CD8-positive, alpha-beta memory T cell (primary cell): ENCODE measurements at regions not wholly inside any gene's neighbourhood (a gene's known extent, or its start where the extent isn't known, plus 50 kb on each side); places are given as distances from the start of the nearest gene placed in this dataset.

Experiments
- CTCF ChIA-PET: fragments of 350-600 bp; sonication (Branson Sonifier 250); formaldehyde crosslinking; loops from one replicate; lab custom pipeline; 2021; ENCODE audit warnings: antibody characterized with exemption; lab: Charles Lee
- POLR2A ChIA-PET: fragments of 350-600 bp; sonication (Branson Sonifier 250); formaldehyde crosslinking; loops from one replicate; lab custom pipeline; 2021; ENCODE audit warnings: antibody characterized with exemption; lab: Charles Lee
- DNase-seq, 5 donors: peaks; one replicate each; pipeline versions ENCODE4 v3.0.0 to v3.0.0-alpha.2; 2020 to 2022; ENCODE audit warnings: mixed read lengths in 1 of 5
- H3K27ac ChIP-seq: one replicate; pipeline ENCODE4 v1.7.0; 2013; ENCODE audit warnings: low read depth, mild to moderate bottlenecking, low read length, moderate library complexity
- H3K27me3 ChIP-seq: 2 replicates; pipeline ENCODE4 v1.7.0; 2013; ENCODE audit warnings: low read length, mild to moderate bottlenecking; ENCODE audit not compliant: insufficient read depth, poor library complexity, severe bottlenecking
- H3K36me3 ChIP-seq: 2 replicates; pipeline ENCODE4 v1.7.0; 2013; ENCODE audit warnings: mild to moderate bottlenecking, low read length, moderate library complexity; ENCODE audit not compliant: insufficient read depth
- H3K4me1 ChIP-seq: 2 replicates; pipeline ENCODE4 v1.7.0; 2013; ENCODE audit warnings: mild to moderate bottlenecking, low read length, moderate library complexity; ENCODE audit not compliant: insufficient read depth
- H3K4me3 ChIP-seq: 2 replicates; pipeline ENCODE4 v1.7.0; 2013; ENCODE audit warnings: mild to moderate bottlenecking, low read length
- H3K9me3 ChIP-seq: 2 replicates; pipeline ENCODE4 v1.7.0; 2013; ENCODE audit warnings: mild to moderate bottlenecking, low read length
- H3K27ac Mint-ChIP-seq, 8 donors: one replicate each; pipeline ENCODE4 v1.8.0; 2020 to 2021; ENCODE audit warnings: mixed read lengths in 8 of 8, mild to moderate bottlenecking in 6 of 8, inconsistent platforms in 3 of 8, moderate library complexity in 3 of 8
- H3K27me3 Mint-ChIP-seq, 2 donors: one replicate each; pipeline ENCODE4 v1.8.0; 2020 to 2021; ENCODE audit warnings: mixed read lengths in 2 of 2, mild to moderate bottlenecking in 1 of 2, moderate library complexity in 1 of 2
- H3K36me3 Mint-ChIP-seq, 3 donors: one replicate each; pipeline ENCODE4 v1.8.0; 2020 to 2021; ENCODE audit warnings: mixed read lengths in 3 of 3, inconsistent platforms in 1 of 3, mild to moderate bottlenecking in 1 of 3
- H3K4me1 Mint-ChIP-seq, 3 donors: one replicate each; pipeline ENCODE4 v1.8.0; 2020 to 2021; ENCODE audit warnings: mixed read lengths in 3 of 3, inconsistent platforms in 1 of 3, mild to moderate bottlenecking in 1 of 3
- H3K4me3 Mint-ChIP-seq, 7 donors: one replicate each; pipeline ENCODE4 v1.8.0; 2020 to 2021; ENCODE audit warnings: mixed read lengths in 7 of 7, mild to moderate bottlenecking in 6 of 7, moderate library complexity in 4 of 7, inconsistent platforms in 2 of 7
- H3K9me3 Mint-ChIP-seq, 5 donors: one replicate each; pipeline ENCODE4 v1.8.0; 2020 to 2022; ENCODE audit warnings: mixed read lengths in 5 of 5, mild to moderate bottlenecking in 3 of 5, moderate library complexity in 2 of 5, inconsistent platforms in 1 of 5

DNA sequence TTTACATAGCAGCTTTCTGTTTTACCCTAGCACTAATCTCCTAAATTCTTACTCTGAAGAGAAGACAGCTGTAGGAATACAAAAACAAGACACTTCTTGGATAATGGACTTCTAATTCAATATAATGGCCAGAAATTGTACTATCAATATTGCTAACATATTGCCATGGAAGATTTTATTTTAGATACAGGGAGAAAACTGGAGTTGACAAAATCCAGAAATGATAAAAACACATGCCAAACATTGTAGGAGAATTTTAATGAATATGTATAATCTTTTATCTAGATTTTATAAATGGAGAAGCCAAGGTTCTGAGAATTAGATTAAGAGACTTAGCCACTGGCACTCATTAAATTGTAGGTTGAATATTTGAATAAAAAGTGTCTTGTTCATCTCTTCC lies 1838.8 kb upstream of the LRRTM1 start:
- no peak overlapping the region for H3K27ac Mint-ChIP-seq
- no peak for DNase-seq
- no peaks in the 10 kb centered on the region for H3K4me1 Mint-ChIP-seq
- H3K4me3 ChIP-seq = no peak overlapping the region
- H3K36me3 Mint-ChIP-seq = peaks cover 0 to 2% (median 0%) of the 10 kb centered on the region in 3 donors
- ChIA-PET CTCF (no interaction called here), POLR2A (no interaction called here)
- H3K27ac ChIP-seq = no peak overlapping the region
- H3K36me3 ChIP-seq = no peaks in the 10 kb centered on the region
- H3K9me3 Mint-ChIP-seq = peaks cover 8 to 38% (median 24%) of the 10 kb centered on the region in 5 donors
- H3K4me1 ChIP-seq = no peaks in the 10 kb centered on the region
- no peak overlapping the region for H3K4me3 Mint-ChIP-seq
- no peaks in the 10 kb centered on the region for H3K27me3 Mint-ChIP-seq
- no peaks in the 10 kb centered on the region for H3K9me3 ChIP-seq
- no peaks in the 10 kb centered on the region for H3K27me3 ChIP-seq

DNA sequence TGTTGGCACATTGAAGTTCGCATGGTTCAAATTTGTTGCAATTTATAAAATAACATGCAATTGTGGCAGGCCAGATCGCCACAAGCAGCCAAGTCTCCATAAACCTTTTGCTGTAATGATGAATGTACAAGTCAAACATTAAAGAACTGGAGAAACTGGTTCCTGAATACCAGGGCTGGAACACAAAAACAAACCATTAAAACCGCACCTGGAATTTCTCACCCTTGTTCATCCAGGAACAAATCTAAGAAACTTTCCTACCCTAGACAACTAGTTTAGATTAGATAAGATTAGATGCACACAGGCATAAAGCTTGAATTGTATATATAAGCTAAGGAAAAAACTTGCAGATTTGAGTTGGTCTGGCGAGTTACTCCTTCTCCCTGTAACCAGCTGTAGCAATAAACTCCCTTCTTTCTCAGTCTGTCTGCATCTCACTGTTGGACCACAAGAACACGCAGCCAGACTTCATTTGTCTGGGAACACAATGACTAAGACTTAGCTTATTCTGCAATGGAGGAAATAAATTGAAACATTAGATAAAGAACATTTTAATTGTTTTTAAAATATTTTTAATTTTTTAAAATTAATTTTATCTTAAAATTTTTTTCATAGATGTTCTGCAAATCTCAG lies 1835.5 kb upstream of the LRRTM1 start:
- ChIA-PET POLR2A (no interaction called here), CTCF (no interaction called here)
- Mint-ChIP-seq H3K36me3 (peaks cover 0 to 2% (median 0%) of the 10 kb centered on the region in 3 donors), H3K27me3 (no peaks in the 10 kb centered on the region), H3K27ac (no peak overlapping the region), H3K4me1 (no peaks in the 10 kb centered on the region), H3K9me3 (peaks cover 12 to 37% (median 18%) of the 10 kb centered on the region in 5 donors), H3K4me3 (no peak overlapping the region)
- Histone ChIP-seq H3K4me3 (no peak overlapping the region), H3K27ac (no peak overlapping the region), H3K9me3 (no peaks in the 10 kb centered on the region), H3K27me3 (no peaks in the 10 kb centered on the region), H3K4me1 (no peaks in the 10 kb centered on the region), H3K36me3 (no peaks in the 10 kb centered on the region)
- no peak for DNase-seq

DNA sequence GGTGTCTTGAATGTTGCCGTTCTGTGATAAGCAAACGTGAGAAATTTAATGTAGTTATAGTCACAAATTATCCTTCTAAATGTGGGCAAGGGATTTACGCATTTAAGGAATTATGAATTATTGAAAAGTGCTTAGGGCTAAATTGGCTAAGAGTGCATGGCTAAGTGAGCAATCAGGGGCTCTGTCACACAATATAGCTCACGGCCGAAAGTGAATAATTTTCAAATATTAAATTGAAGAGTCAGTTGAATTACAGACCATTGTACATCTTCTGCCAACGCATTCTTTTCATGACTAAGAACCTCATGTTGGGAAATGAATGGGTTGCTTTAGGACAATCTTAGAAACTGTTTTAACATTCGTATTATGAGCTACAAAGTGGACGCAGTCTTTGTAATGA lies 1832.9 kb upstream of the LRRTM1 start:
- ChIA-PET CTCF (no interaction called here), POLR2A (no interaction called here)
- Mint-ChIP-seq H3K4me3 (no peak overlapping the region), H3K9me3 (peaks cover 12 to 29% (median 14%) of the 10 kb centered on the region in 5 donors), H3K27ac (no peak overlapping the region), H3K4me1 (no peaks in the 10 kb centered on the region), H3K36me3 (no peaks in the 10 kb centered on the region), H3K27me3 (no peaks in the 10 kb centered on the region)
- H3K9me3 ChIP-seq = no peaks in the 10 kb centered on the region
- H3K27me3 ChIP-seq = no peaks in the 10 kb centered on the region
- H3K27ac ChIP-seq = no peak overlapping the region
- DNase-seq = no peak
- H3K4me3 ChIP-seq = no peak overlapping the region
- H3K36me3 ChIP-seq = no peaks in the 10 kb centered on the region
- H3K4me1 ChIP-seq = no peaks in the 10 kb centered on the region

DNA sequence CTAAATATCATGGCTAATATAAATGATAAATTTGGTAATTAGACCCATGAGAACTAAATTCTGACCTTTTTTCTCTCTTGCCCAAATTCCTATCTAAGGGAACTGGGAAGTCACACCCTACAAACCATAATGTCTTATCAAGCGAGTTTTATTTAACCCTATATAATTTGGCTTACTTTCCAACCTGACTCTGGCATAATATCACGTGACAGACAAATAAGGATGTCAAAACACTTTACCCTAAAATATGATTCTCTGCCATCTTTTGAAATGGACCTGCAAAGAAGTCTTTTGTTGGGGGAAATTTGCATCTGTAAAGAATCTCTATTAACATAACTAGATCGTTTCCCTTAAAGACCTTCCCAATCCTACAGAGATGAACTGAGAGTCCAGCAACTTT lies 1823.5 kb upstream of the LRRTM1 start:
- H3K4me3 ChIP-seq = no peak overlapping the region
- no peak overlapping the region for H3K27ac Mint-ChIP-seq
- CTCF ChIA-PET = no interaction called here
- POLR2A ChIA-PET = no interaction called here
- H3K27me3 ChIP-seq = no peaks in the 10 kb centered on the region
- no peaks in the 10 kb centered on the region for H3K4me1 ChIP-seq
- no peaks in the 10 kb centered on the region for H3K36me3 ChIP-seq
- no peak for DNase-seq
- no peaks in the 10 kb centered on the region for H3K4me1 Mint-ChIP-seq
- H3K27ac ChIP-seq = no peak overlapping the region
- H3K36me3 Mint-ChIP-seq = no peaks in the 10 kb centered on the region
- H3K9me3 ChIP-seq = no peaks in the 10 kb centered on the region
- H3K27me3 Mint-ChIP-seq = no peaks in the 10 kb centered on the region
- H3K4me3 Mint-ChIP-seq = no peak overlapping the region
- peaks cover 0 to 43% (median 15%) of the 10 kb centered on the region in 5 donors for H3K9me3 Mint-ChIP-seq

DNA sequence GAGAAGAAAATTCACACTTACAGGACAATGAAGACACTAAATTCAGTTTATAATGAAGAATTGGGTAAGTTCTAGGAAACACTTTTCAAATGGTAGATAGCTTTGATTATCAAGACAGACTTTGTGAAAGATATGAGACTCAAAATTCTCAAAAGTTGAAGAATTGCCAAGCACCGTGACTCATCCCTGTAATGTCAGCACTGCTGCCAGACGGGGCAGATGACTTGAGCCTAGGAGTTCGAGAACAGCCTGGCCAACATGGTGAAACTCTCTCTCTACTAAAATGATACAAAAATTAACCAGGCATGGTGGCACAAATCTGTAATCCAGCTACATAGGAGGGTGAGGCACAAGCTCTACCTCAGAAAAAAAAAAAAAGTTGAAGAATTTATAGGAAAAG lies 1820.1 kb upstream of the LRRTM1 start:
- H3K4me1 ChIP-seq = no peaks in the 10 kb centered on the region
- no peaks in the 10 kb centered on the region for H3K27me3 ChIP-seq
- no peak overlapping the region for H3K27ac Mint-ChIP-seq

DNA sequence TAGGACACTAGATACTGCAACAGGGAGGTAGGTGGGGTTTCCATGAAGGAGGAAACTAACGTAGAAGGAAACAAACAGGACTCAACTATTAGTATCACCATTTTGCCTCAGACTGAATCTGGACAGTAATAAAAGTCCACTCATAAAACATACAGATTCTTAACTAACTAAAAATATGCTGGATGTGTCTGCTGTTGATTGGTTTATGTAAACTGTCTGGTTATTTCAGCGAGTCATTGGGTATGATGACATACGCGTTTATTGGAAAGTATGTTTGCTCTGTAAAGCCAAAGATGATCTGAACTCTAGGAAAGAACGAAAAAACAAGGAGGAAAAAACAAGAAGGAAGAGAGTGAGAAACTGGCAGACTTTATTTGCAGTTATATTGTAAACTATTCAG lies 1816.1 kb upstream of the LRRTM1 start:
- H3K36me3 ChIP-seq = no peaks in the 10 kb centered on the region
- no peak for DNase-seq
- Mint-ChIP-seq H3K9me3 (peaks cover 0 to 48% (median 12%) of the 10 kb centered on the region in 5 donors), H3K4me1 (no peaks in the 10 kb centered on the region), H3K27ac (no peak overlapping the region), H3K36me3 (no peaks in the 10 kb centered on the region), H3K4me3 (no peak overlapping the region), H3K27me3 (peaks cover 0 to 1% of the 10 kb centered on the region in 2 donors)
- no peak overlapping the region for H3K27ac ChIP-seq
- H3K4me3 ChIP-seq = no peak overlapping the region
- no peaks in the 10 kb centered on the region for H3K9me3 ChIP-seq
- CTCF ChIA-PET = no interaction called here
- H3K27me3 ChIP-seq = no peaks in the 10 kb centered on the region
- no peaks in the 10 kb centered on the region for H3K4me1 ChIP-seq
- POLR2A ChIA-PET = no interaction called here

More for the DNA sequence above, 1820.1 kb upstream of the LRRTM1 start:
- no peak for DNase-seq
- H3K9me3 ChIP-seq = no peaks in the 10 kb centered on the region
- POLR2A ChIA-PET = no interaction called here
- no peak overlapping the region for H3K27ac ChIP-seq
- CTCF ChIA-PET = no interaction called here
- Mint-ChIP-seq H3K9me3 (peaks cover 0 to 43% (median 15%) of the 10 kb centered on the region in 5 donors), H3K27me3 (no peaks in the 10 kb centered on the region), H3K4me3 (no peak overlapping the region), H3K36me3 (no peaks in the 10 kb centered on the region), H3K4me1 (no peaks in the 10 kb centered on the region)
- no peak overlapping the region for H3K4me3 ChIP-seq
- no peaks in the 10 kb centered on the region for H3K36me3 ChIP-seq

DNA sequence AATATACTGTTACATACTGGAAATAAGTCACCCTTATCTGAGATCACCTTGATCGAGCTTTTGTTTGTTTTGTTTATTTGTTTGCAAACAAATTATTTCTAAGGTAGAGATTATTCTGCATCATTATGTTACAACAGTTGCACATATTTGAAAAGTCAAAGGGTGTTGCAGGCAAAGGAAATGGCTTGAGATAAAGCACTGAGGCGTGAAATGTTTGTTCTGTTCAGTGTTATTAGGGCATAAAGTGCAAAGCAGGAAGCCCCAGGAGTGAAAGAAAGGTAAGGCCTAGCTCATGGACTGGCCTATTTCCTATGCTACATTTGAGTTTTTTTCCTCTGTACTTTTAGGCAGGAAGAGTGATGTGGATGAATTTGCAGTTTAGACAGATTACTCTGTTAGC lies 1815.6 kb upstream of the LRRTM1 start:
- Mint-ChIP-seq H3K36me3 (no peaks in the 10 kb centered on the region), H3K4me3 (no peak overlapping the region), H3K27ac (no peak overlapping the region), H3K9me3 (peaks cover 0 to 44% (median 11%) of the 10 kb centered on the region in 5 donors), H3K27me3 (peaks cover 0 to 1% of the 10 kb centered on the region in 2 donors), H3K4me1 (no peaks in the 10 kb centered on the region)
- Histone ChIP-seq H3K27me3 (no peaks in the 10 kb centered on the region), H3K27ac (no peak overlapping the region), H3K9me3 (no peaks in the 10 kb centered on the region), H3K4me1 (no peaks in the 10 kb centered on the region), H3K36me3 (no peaks in the 10 kb centered on the region), H3K4me3 (no peak overlapping the region)
- no peak for DNase-seq
- ChIA-PET CTCF (no interaction called here), POLR2A (no interaction called here)

DNA sequence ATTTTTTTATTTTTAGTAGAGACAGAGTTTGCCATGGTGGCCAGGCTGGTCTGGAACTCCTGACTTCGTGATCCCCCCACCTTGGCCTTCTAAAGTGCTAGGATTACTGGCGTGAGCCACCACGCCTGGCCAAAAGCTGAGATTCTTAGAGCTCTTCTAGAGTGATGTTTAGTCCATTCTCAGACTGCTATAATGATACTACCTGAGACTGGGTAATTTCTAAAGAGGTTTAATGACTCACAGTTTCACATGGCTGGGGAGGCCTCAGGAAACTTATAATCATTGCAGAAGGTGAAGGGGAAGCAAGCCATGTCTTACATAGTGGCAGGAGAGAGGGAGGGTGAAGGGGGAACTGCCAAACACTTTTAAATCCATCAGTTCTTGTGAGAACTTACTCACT lies 1804.9 kb upstream of the LRRTM1 start:
- no peaks in the 10 kb centered on the region for H3K36me3 ChIP-seq
- no peaks in the 10 kb centered on the region for H3K27me3 ChIP-seq
- DNase-seq = no peak
- Mint-ChIP-seq H3K9me3 (peaks cover 7 to 30% (median 19%) of the 10 kb centered on the region in 5 donors), H3K4me3 (no peak overlapping the region), H3K27ac (no peak overlapping the region), H3K4me1 (no peaks in the 10 kb centered on the region), H3K36me3 (no peaks in the 10 kb centered on the region), H3K27me3 (no peaks in the 10 kb centered on the region)
- no peaks in the 10 kb centered on the region for H3K4me1 ChIP-seq
- H3K27ac ChIP-seq = no peak overlapping the region
- POLR2A ChIA-PET = no interaction called here
- H3K4me3 ChIP-seq = no peak overlapping the region
- H3K9me3 ChIP-seq = no peaks in the 10 kb centered on the region
- CTCF ChIA-PET = no interaction called here
